ENCODE measurements at regions not wholly inside any gene's neighbourhood (a gene's known extent, or its start where the extent isn't known, plus 50 kb on each side); places are given as distances from the start of the nearest gene placed in this dataset.

GRCh38 chr14:96626121-96626768 is 124.1 kb downstream of the PAPOLA start:
- Histone ChIP-seq H3K4me1 (replicated peaks in 1 of 2; ENCODE audit: control insufficient read depth in 2 of 2, insufficient read depth in 2 of 2, low read length in 2 of 2) (peaks cover 4 to 12% of the 10 kb centered on the region in 2 experiments; a peak in 3 of 5 replicates), H3K9me1 (ENCODE audit: control insufficient read depth, insufficient read depth, low read length) (no peaks in the 10 kb centered on the region), H2AFZ (ENCODE audit: low read depth, low read length) (no peak overlapping the region), H3K9ac (ENCODE audit: insufficient read depth in 1 of 2, low read depth in 2 of 2, low read length in 2 of 2) (no peak overlapping the region), H3K4me2 (ENCODE audit: insufficient read depth, low read length) (peak overlapping the region; percentile 71), H3K79me2 (ENCODE audit: control insufficient read depth, insufficient read depth, low read length) (no peaks in the 10 kb centered on the region), H3K9me3 (replicated peaks; ENCODE audit: control insufficient read depth, insufficient read depth, low read depth, low read length) (no peaks in the 10 kb centered on the region), H3K27me3 (ENCODE audit: control insufficient read depth in 2 of 2, insufficient read depth in 2 of 2, low read length in 2 of 2) (peaks cover 40 to 84% of the 10 kb centered on the region in 2 experiments), H3K27ac (ENCODE audit: extremely low read depth, low read depth, low read length) (no peak overlapping the region), H3K36me3 (ENCODE audit: control insufficient read depth, insufficient read depth, low read length) (no peaks in the 10 kb centered on the region), H3K4me3 (no peak overlapping the region), H4K20me1 (replicated peaks; ENCODE audit: control insufficient read depth, insufficient read depth, low read length) (0 out of 2 replicates have a peak, but pooled peaks cover 4% of the 10 kb centered on the region)
- CTCF ChIA-PET (ENCODE audit: low intra/inter-chr PET ratio) = no interaction called here
- POLR2A ChIA-PET = no interaction called here
- no peak for FAIRE-seq
- DNase-seq (ENCODE audit: extremely low read depth in 1 of 4, low spot score in 3 of 4) = no peak
- in situ Hi-C loops (cut with MboI) (no loop called here), intact Hi-C loops (cut with micrococcal nuclease) (no loop called here)
- no TSS peak for BruUV-seq (replicated peaks)
- ATAC-seq = no peak; the same call in 2 of the 3 replicates
- TF ChIP-seq MNT (conservative IDR thresholded peaks at IDR 0.05) (no peak), ZNF24 (IDR thresholded peaks at IDR 0.05) (peak; percentile 89), ZNF263 (CRISPR knock-in tag; IDR thresholded peaks at IDR 0.05; ENCODE audit: borderline replicate concordance) (0 out of 2 replicates have a peak, but pooled peaks have one; percentile 22)
- WGBS (ENCODE audit: insufficient coverage, low coverage, missing lambda C conversion rate) = 1% methylated on average over 16 of the region's 16 CpGs

DNA sequence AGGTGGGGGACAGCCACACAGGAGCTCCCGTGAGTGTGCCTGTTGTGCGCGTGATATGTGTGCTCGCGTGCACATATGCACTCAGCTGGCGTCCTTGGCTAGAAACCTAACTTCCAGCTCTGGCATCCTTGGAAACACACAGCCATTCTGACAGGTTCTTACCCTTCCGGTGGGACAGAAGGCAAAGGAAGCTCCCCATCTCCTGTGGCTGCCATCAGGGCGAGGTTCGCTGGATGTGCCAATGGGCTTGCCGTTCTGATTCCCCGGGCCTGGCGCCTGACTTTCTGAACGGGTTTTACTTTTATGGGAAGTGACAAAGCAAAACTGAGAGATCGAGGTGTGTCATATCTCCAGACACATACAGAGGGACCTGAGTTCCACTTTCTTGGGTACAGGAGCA is 124.7 kb downstream of the PAPOLA start:
- in situ Hi-C loops (cut with MboI) = no loop called here
- no peaks in the 10 kb centered on the region for H3K9me3 ChIP-seq (replicated peaks; ENCODE audit: control insufficient read depth, insufficient read depth, low read depth, low read length)
- H3K27me3 ChIP-seq (ENCODE audit: control insufficient read depth in 2 of 2, insufficient read depth in 2 of 2, low read length in 2 of 2) = peaks cover 36 to 90% of the 10 kb centered on the region in 2 experiments
- ATAC-seq (peak; percentile 52), DNase-seq (ENCODE audit: extremely low read depth in 1 of 4, low spot score in 3 of 4) (peak in 1 of 4 experiments; percentile 15), FAIRE-seq (no peak)
- 0 out of 2 replicates have a peak, but pooled peaks cover 4% of the 10 kb centered on the region for H4K20me1 ChIP-seq (replicated peaks; ENCODE audit: control insufficient read depth, insufficient read depth, low read length)
- WGBS (ENCODE audit: insufficient coverage, low coverage, missing lambda C conversion rate) = 4% methylated on average over 14 of the region's 14 CpGs
- no peak overlapping the region for H3K27ac ChIP-seq (ENCODE audit: extremely low read depth, low read depth, low read length)
- peak overlapping the region in 1 of 2 experiments; percentile 56; a peak in 1 of 4 replicates for H3K9ac ChIP-seq (ENCODE audit: insufficient read depth in 1 of 2, low read depth in 2 of 2, low read length in 2 of 2)
- H3K79me2 ChIP-seq (ENCODE audit: control insufficient read depth, insufficient read depth, low read length) = no peaks in the 10 kb centered on the region
- H3K9me1 ChIP-seq (ENCODE audit: control insufficient read depth, insufficient read depth, low read length) = no peaks in the 10 kb centered on the region
- no peak overlapping the region for H3K4me3 ChIP-seq
- peak overlapping the region; percentile 63 for H2AFZ ChIP-seq (ENCODE audit: low read depth, low read length)
- peak overlapping the region; percentile 71 for H3K4me2 ChIP-seq (ENCODE audit: insufficient read depth, low read length)
- CTCF ChIA-PET (ENCODE audit: low intra/inter-chr PET ratio) = no interaction called here
- POLR2A ChIA-PET = no interaction called here
- intact Hi-C loops (cut with micrococcal nuclease) = no loop called here
- H3K4me1 ChIP-seq (replicated peaks in 1 of 2; ENCODE audit: control insufficient read depth in 2 of 2, insufficient read depth in 2 of 2, low read length in 2 of 2) = peaks cover 4 to 12% of the 10 kb centered on the region in 2 experiments; a peak in 3 of 5 replicates
- BruUV-seq (replicated peaks) = no TSS peak
- H3K36me3 ChIP-seq (ENCODE audit: control insufficient read depth, insufficient read depth, low read length) = no peaks in the 10 kb centered on the region
- peak; percentile 6; the same call in 1 of the 2 replicates for TF ChIP-seq MAFF (IDR thresholded peaks at IDR 0.05; ENCODE audit: low read length)
- no peak for TF ChIP-seq RNF2 (IDR thresholded peaks at IDR 0.05)
- no peak for TF ChIP-seq FOXA3 (CRISPR knock-in tag; conservative IDR thresholded peaks at IDR 0.05 in 1 of 2, IDR thresholded peaks at IDR 0.05 in 1 of 2)
- no peak for TF ChIP-seq ZZZ3 (IDR thresholded peaks at IDR 0.05)
- TF ChIP-seq PYGO2 (tag; IDR thresholded peaks at IDR 0.05) = no peak
- no peak for TF ChIP-seq RBM17 (IDR thresholded peaks at IDR 0.05; ENCODE audit: borderline replicate concordance, low read depth, low read length)
- no peak for TF ChIP-seq ATF3 (IDR thresholded peaks at IDR 0.05)
- no peak for TF ChIP-seq ATF3 (CRISPR knock-in tag; conservative IDR thresholded peaks at IDR 0.05)
- TF ChIP-seq, protein P1, sequence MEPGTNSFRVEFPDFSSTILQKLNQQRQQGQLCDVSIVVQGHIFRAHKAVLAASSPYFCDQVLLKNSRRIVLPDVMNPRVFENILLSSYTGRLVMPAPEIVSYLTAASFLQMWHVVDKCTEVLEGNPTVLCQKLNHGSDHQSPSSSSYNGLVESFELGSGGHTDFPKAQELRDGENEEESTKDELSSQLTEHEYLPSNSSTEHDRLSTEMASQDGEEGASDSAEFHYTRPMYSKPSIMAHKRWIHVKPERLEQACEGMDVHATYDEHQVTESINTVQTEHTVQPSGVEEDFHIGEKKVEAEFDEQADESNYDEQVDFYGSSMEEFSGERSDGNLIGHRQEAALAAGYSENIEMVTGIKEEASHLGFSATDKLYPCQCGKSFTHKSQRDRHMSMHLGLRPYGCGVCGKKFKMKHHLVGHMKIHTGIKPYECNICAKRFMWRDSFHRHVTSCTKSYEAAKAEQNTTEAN (CRISPR knock-in tag; IDR thresholded peaks at IDR 0.05) = no peak

Measured in K562 (cell line).